ENCODE measurements at regions not wholly inside any gene's neighbourhood (a gene's known extent, or its start where the extent isn't known, plus 50 kb on each side); places are given as distances from the start of the nearest gene placed in this dataset.

DNA sequence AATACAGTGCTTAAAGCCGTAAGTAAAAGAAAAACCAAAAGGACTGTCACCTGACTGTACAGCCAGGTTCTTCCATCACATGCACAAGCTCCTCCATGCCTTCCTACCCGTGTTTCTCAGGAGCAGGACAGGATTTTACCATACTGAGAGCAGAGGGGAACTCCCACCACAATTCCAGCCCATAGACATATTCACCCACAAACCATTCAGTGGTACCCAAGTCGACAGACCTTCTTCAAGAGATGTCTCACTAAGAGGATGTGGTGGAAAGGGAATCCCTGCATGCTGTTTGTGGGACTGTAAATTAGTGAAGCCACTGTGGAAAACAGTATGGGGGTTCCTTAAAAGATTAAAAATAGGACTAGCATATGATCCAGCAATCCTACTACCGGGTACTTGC is 66.9 kb upstream of the DOCK9 start:
- Mint-ChIP-seq H3K9me3 (no peaks in the 10 kb centered on the region), H3K27ac (ENCODE audit: unreplicated experiment) (no peak overlapping the region), H3K4me1 (no peaks in the 10 kb centered on the region), H3K36me3 (ENCODE audit: low read depth) (no peaks in the 10 kb centered on the region), H3K27me3 (ENCODE audit: low read depth) (no peaks in the 10 kb centered on the region), H3K4me3 (no peak overlapping the region)
- TF ChIP-seq, protein P1, sequence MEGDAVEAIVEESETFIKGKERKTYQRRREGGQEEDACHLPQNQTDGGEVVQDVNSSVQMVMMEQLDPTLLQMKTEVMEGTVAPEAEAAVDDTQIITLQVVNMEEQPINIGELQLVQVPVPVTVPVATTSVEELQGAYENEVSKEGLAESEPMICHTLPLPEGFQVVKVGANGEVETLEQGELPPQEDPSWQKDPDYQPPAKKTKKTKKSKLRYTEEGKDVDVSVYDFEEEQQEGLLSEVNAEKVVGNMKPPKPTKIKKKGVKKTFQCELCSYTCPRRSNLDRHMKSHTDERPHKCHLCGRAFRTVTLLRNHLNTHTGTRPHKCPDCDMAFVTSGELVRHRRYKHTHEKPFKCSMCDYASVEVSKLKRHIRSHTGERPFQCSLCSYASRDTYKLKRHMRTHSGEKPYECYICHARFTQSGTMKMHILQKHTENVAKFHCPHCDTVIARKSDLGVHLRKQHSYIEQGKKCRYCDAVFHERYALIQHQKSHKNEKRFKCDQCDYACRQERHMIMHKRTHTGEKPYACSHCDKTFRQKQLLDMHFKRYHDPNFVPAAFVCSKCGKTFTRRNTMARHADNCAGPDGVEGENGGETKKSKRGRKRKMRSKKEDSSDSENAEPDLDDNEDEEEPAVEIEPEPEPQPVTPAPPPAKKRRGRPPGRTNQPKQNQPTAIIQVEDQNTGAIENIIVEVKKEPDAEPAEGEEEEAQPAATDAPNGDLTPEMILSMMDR (conservative IDR thresholded peaks at IDR 0.05), result no peak
- no peak for DNase-seq (ENCODE audit: low read depth, low spot score)

DNA sequence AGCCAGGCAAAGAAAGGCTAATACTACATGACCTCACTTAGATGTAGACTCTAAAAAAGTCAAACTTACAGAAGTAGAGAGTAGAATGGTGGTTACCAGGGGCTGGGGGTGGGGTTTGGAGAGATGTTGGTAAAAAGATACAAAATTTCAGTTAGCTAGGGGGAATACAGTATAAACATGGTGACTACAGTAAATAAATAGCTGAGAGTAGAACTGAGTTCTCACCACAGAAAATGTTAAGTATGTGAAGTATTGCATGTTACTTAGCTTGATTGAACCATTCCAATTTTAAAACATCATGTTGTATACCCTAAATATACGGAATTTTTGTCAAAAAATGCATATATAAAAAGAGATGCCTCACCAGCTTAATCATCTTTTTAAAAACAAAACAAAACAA is 67.5 kb upstream of the DOCK9 start:
- Mint-ChIP-seq H3K27ac (ENCODE audit: unreplicated experiment) (no peak overlapping the region), H3K36me3 (ENCODE audit: low read depth) (no peaks in the 10 kb centered on the region), H3K4me3 (no peak overlapping the region), H3K9me3 (no peaks in the 10 kb centered on the region), H3K27me3 (ENCODE audit: low read depth) (no peaks in the 10 kb centered on the region), H3K4me1 (no peaks in the 10 kb centered on the region)
- TF ChIP-seq, protein P1 (conservative IDR thresholded peaks at IDR 0.05), result no peak
- no peak for DNase-seq (ENCODE audit: low read depth, low spot score)

DNA sequence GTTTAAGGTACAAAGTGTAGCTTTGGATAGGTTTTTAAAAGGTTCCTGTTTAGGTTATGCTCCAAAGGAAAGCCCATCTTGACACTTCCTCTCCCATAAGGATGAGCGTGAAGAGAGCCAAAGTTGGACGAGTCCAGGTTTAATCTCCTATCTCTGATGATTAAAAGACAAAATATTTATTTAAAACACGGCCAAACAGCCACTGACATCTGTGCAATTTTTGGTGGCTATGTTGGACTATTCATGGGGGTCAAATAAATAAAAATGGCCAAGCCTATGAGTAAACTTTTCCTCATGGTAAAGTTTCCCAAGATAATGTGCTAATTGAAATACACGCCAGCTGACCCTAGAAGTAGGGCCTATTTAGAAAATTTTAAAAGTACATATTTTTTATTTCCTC is 69.0 kb upstream of the DOCK9 start:
- no peak overlapping the region for H3K4me3 Mint-ChIP-seq
- DNase-seq (ENCODE audit: low read depth, low spot score), result no peak
- no peaks in the 10 kb centered on the region for H3K9me3 Mint-ChIP-seq
- no peaks in the 10 kb centered on the region for H3K27me3 Mint-ChIP-seq (ENCODE audit: low read depth)
- H3K4me1 Mint-ChIP-seq, result no peaks in the 10 kb centered on the region
- no peak overlapping the region for H3K27ac Mint-ChIP-seq (ENCODE audit: unreplicated experiment)
- no peaks in the 10 kb centered on the region for H3K36me3 Mint-ChIP-seq (ENCODE audit: low read depth)
- TF ChIP-seq, protein P1 (conservative IDR thresholded peaks at IDR 0.05), result no peak

DNA sequence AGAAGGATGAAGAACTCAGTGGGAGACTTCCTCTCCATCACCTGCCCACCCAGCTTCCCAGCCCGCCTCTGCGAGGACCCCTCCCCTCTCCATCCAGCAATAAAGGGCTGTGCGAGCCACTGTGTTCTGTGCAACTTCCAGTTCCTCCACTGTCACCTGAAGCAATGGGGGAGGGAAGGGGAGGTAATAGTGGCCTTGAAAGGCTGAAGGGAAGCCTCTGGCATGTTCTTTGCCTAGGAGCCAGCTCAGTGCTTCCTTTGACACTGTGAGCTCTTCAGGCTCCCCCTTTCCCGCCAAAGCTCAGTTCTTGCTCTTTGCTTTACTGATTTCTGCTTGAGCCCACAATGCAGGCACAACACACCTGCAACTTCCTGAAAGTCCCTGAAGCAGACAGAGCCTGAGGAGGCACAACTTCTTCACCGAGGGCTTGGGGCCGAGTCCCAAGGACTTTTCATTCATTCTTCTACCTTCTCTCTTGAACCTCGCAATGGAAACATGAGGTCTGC is 73.2 kb upstream of the DOCK9 start:
- Mint-ChIP-seq H3K9me3 (no peaks in the 10 kb centered on the region), H3K4me3 (no peak overlapping the region), H3K4me1 (peaks cover 5% of the 10 kb centered on the region), H3K27ac (ENCODE audit: unreplicated experiment) (no peak overlapping the region), H3K27me3 (ENCODE audit: low read depth) (no peaks in the 10 kb centered on the region), H3K36me3 (ENCODE audit: low read depth) (no peaks in the 10 kb centered on the region)
- DNase-seq (ENCODE audit: low read depth, low spot score), result no peak
- TF ChIP-seq, protein P1 (conservative IDR thresholded peaks at IDR 0.05), result no peak

DNA sequence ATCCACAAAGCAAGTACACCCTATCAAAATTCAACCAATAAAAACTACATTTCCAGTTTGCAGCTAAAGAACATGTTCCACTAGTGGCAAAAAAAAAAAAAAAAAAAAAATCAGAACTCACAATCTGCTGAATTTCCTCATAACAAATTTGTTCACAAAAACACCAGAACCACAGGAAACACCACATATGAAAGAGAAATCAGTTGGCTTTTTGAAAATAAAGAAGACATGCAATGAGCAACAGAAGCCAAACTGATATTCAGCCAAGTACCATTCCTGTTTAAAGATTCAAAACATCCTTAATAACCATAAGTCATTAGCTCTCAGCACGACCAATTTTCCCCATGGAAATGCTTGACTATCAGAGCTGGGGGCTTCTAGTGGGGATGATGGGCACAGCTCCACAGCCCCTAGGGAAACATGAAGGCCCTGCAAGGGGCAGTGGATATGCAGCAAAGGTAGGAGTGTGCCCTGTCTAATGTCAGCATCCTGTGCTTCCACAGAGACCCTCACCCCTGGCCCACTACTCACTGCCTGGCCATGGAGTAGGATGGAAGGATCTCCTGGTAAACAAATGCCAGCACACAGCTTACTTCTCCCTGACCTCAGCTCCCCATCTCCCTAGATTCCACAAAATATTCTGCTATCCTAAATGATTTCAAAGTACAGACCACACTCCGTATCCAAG is 74.0 kb upstream of the DOCK9 start:
- no peaks in the 10 kb centered on the region for H3K36me3 Mint-ChIP-seq (ENCODE audit: low read depth)
- no peaks in the 10 kb centered on the region for H3K27me3 Mint-ChIP-seq (ENCODE audit: low read depth)
- peaks cover 5% of the 10 kb centered on the region for H3K4me1 Mint-ChIP-seq
- no peaks in the 10 kb centered on the region for H3K9me3 Mint-ChIP-seq
- no peak overlapping the region for H3K4me3 Mint-ChIP-seq
- TF ChIP-seq, protein P1 (conservative IDR thresholded peaks at IDR 0.05), result no peak
- no peak overlapping the region for H3K27ac Mint-ChIP-seq (ENCODE audit: unreplicated experiment)
- no peak for DNase-seq (ENCODE audit: low read depth, low spot score)
